Kidney (tissue), 13 donors: ENCODE measurements at regions not wholly inside any gene's neighbourhood (a gene's known extent, or its start where the extent isn't known, plus 50 kb on each side); places are given as distances from the start of the nearest gene placed in this dataset.

Experiments
- DNase-seq, 5 donors: peaks; one replicate each; pipeline ENCODE4 v3.0.0-alpha.2; 2013 to 2020
- FAIRE-seq: peaks from 2 replicates; lab custom pipeline; 2012; peaks lifted over from hg19 to GRCh38; lab: Jason Lieb, UNC
- H3K27ac ChIP-seq, 2 donors: one replicate each; pipeline ENCODE4 v1.7.0; 2013; ENCODE audit warnings: low read depth in 2 of 2, low read length in 2 of 2, inconsistent platforms in 1 of 2
- H3K27me3 ChIP-seq: one replicate; pipeline ENCODE4 v1.7.1; 2013; ENCODE audit warnings: low read length, inconsistent platforms; ENCODE audit not compliant: control insufficient read depth, insufficient read depth
- H3K36me3 ChIP-seq, 3 donors: one replicate each; pipeline versions ENCODE4 v1.7.0 to v1.7.1; 2013; ENCODE audit warnings: low read length in 3 of 3, control low read depth in 1 of 3, inconsistent platforms in 1 of 3; ENCODE audit not compliant: insufficient read depth in 3 of 3, control insufficient read depth in 2 of 3
- H3K4me1 ChIP-seq, 3 donors: one replicate each; pipeline versions ENCODE4 v1.7.0 to v1.7.1; 2013; ENCODE audit warnings: low read length in 3 of 3, inconsistent platforms in 1 of 3, low read depth in 1 of 3; ENCODE audit not compliant: control insufficient read depth in 2 of 3, insufficient read depth in 2 of 3
- H3K4me3 ChIP-seq, 3 donors: one replicate each; pipeline versions ENCODE4 v1.7.0 to v1.8.1; 2013; ENCODE audit warnings: low read length in 3 of 3, control low read depth in 1 of 3, inconsistent platforms in 1 of 3
- H3K9ac ChIP-seq, 3 donors: one replicate each; pipeline versions ENCODE4 v1.7.0 to v1.7.1; 2013; ENCODE audit warnings: low read length in 3 of 3, control low read depth in 1 of 3, inconsistent platforms in 1 of 3
- H3K9me3 ChIP-seq, 3 donors: one replicate each; pipeline versions ENCODE4 v1.7.0 to v1.7.1; 2013; ENCODE audit warnings: low read length in 3 of 3, control low read depth in 1 of 3, inconsistent platforms in 1 of 3; ENCODE audit not compliant: control insufficient read depth in 2 of 3, insufficient read depth in 1 of 3
- intact Hi-C: fragments of 100-400 bp; cut with DNase I; formaldehyde crosslinking; loops from one replicate; pipeline ENCODE4 v1.11.1; 2022
- TF ChIP-seq, protein P1 (sequence below): IDR thresholded peaks from 3 replicates; pipeline ENCODE4 v1.5.1; 2012; ENCODE audit warnings: mild to moderate bottlenecking, moderate library complexity, borderline replicate concordance; ENCODE audit not compliant: insufficient read depth; ENCODE audit errors: extremely low read depth
- donor health status: control.
- donor health status: control.
- donor health status: control.
- donor health status: control.
- donor health status: control.
- donor health status: DM: yes; HTN: yes; CAD: no.
- donor health status: Normal renal cell carcinoma (clear cell type).

DNA sequence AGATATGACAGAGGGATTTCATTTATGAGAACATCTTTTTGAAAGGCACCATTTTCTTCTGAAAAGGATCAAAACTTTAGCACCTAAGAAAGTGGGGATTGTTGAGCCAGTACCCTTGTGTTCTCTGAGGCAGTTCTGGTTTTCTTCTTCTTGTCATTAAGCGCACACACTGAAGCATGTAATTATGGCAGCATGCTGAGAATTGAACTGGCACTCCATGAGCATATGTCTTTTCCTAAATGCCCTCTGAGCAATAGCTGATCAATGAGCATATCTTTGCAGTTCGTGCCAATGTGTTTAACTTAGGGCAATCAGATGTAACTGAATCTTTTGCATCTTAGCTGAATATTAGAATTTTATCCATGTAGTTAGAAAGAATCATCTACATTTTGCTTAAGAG, 53.9 kb upstream of the VGLL3 start:
- H3K27me3 ChIP-seq, result no peaks in the 10 kb centered on the region
- H3K27ac ChIP-seq, result no peak overlapping the region
- FAIRE-seq (no peak), DNase-seq (no peak)
- H3K4me1 ChIP-seq, result no peaks in the 10 kb centered on the region
- no peaks in the 10 kb centered on the region for H3K36me3 ChIP-seq
- no peak overlapping the region for H3K9ac ChIP-seq
- TF ChIP-seq, protein P1, sequence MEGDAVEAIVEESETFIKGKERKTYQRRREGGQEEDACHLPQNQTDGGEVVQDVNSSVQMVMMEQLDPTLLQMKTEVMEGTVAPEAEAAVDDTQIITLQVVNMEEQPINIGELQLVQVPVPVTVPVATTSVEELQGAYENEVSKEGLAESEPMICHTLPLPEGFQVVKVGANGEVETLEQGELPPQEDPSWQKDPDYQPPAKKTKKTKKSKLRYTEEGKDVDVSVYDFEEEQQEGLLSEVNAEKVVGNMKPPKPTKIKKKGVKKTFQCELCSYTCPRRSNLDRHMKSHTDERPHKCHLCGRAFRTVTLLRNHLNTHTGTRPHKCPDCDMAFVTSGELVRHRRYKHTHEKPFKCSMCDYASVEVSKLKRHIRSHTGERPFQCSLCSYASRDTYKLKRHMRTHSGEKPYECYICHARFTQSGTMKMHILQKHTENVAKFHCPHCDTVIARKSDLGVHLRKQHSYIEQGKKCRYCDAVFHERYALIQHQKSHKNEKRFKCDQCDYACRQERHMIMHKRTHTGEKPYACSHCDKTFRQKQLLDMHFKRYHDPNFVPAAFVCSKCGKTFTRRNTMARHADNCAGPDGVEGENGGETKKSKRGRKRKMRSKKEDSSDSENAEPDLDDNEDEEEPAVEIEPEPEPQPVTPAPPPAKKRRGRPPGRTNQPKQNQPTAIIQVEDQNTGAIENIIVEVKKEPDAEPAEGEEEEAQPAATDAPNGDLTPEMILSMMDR, result no peak
- no peak overlapping the region for H3K4me3 ChIP-seq
- intact Hi-C loops, result no loop called here
- H3K9me3 ChIP-seq, result no peaks in the 10 kb centered on the region

DNA sequence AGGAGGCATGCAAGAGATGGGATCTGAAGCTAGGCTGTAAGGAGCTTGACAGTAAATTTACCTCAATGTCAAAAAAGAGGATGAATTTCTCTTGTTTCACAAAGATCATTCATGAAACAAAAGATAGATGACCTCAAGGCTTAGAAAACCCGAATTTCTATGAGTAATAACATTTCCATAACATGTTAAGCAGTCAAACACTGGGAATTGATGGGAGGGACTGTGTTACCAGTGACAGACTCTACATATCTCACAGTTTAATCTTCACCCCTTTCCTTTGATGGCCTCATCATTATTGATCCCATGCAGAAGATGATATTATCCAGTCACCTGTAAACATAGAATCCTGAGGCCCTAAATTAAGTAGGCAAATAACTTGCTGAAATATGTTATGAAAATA, 53.5 kb upstream of the VGLL3 start:
- no peak for FAIRE-seq
- Histone ChIP-seq H3K9me3 (no peaks in the 10 kb centered on the region), H3K4me1 (no peaks in the 10 kb centered on the region), H3K36me3 (no peaks in the 10 kb centered on the region), H3K9ac (no peak overlapping the region), H3K27me3 (no peaks in the 10 kb centered on the region), H3K27ac (no peak overlapping the region), H3K4me3 (no peak overlapping the region)
- intact Hi-C loops, result no loop called here
- TF ChIP-seq, protein P1, result no peak
- DNase-seq, result no peak

DNA sequence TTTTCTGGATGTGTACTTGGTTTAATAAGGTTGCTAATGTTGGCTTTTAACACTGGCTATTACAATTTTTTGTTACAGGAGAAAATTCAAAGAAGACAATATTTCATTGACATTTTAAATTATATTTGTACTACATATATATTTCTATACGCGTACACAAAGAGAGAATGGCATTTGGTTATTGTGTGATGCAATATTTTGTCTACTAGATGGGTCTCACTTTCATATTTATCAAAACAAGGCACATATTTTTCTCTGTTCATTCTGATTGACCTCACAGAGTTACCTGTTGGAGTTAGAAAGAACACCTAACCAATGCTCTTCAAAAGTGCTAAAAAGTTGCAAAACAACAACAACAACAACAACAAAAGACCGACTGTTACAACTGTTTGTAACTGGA, 50.2 kb upstream of the VGLL3 start:
- intact Hi-C loops, result no loop called here
- H3K9ac ChIP-seq, result no peak overlapping the region
- H3K36me3 ChIP-seq, result no peaks in the 10 kb centered on the region
- no peaks in the 10 kb centered on the region for H3K4me1 ChIP-seq
- no peaks in the 10 kb centered on the region for H3K27me3 ChIP-seq
- TF ChIP-seq, protein P1, result no peak
- no peak for DNase-seq
- H3K9me3 ChIP-seq, result no peaks in the 10 kb centered on the region
- no peak overlapping the region for H3K27ac ChIP-seq
- H3K4me3 ChIP-seq, result no peak overlapping the region
- no peak for FAIRE-seq
